ENCODE measurements at regions not wholly inside any gene's neighbourhood (a gene's known extent, or its start where the extent isn't known, plus 50 kb on each side); places are given as distances from the start of the nearest gene placed in this dataset.

DNA sequence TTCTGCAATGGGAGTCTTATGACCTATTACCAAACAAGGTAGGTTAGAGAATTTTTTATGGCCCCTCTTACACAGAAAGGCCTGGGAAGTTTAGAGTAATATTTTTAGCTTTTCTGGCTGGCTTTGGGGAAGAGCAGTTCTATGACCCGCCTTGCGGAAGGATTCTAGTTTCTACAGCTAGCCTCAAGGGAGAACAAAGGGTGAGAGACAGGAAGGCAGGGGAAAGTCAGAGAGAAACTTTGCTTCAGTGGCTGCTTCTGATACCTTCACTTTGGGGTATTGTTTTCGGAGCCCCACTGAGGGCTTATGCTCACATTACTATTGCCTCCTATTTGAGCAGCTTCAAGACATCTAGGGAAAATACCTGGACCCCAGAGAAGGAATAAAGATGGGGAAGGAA lies 80.7 kb upstream of the NUDT4 start:
- Histone ChIP-seq H3K9me3 (no peaks in the 10 kb centered on the region), H3K4me1 (replicated peaks) (no peaks in the 10 kb centered on the region), H3K4me3 (no peak overlapping the region), H3K27me3 (replicated peaks; ENCODE audit: insufficient read depth) (no peaks in the 10 kb centered on the region), H3K36me3 (no peaks in the 10 kb centered on the region), H3K27ac (no peak overlapping the region)
- 84% methylated on average over 3 of the region's 3 CpGs for WGBS
- TF ChIP-seq POLR2AphosphoS5 (IDR thresholded peaks at IDR 0.05) (no peak), POLR2A (IDR thresholded peaks at IDR 0.05) (no peak)
- TF ChIP-seq, protein P1, sequence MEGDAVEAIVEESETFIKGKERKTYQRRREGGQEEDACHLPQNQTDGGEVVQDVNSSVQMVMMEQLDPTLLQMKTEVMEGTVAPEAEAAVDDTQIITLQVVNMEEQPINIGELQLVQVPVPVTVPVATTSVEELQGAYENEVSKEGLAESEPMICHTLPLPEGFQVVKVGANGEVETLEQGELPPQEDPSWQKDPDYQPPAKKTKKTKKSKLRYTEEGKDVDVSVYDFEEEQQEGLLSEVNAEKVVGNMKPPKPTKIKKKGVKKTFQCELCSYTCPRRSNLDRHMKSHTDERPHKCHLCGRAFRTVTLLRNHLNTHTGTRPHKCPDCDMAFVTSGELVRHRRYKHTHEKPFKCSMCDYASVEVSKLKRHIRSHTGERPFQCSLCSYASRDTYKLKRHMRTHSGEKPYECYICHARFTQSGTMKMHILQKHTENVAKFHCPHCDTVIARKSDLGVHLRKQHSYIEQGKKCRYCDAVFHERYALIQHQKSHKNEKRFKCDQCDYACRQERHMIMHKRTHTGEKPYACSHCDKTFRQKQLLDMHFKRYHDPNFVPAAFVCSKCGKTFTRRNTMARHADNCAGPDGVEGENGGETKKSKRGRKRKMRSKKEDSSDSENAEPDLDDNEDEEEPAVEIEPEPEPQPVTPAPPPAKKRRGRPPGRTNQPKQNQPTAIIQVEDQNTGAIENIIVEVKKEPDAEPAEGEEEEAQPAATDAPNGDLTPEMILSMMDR (IDR thresholded peaks at IDR 0.05) = no peak
- no peak for DNase-seq (ENCODE audit: low spot score)
- intact Hi-C loops (cut with DNase I) = no loop called here

DNA sequence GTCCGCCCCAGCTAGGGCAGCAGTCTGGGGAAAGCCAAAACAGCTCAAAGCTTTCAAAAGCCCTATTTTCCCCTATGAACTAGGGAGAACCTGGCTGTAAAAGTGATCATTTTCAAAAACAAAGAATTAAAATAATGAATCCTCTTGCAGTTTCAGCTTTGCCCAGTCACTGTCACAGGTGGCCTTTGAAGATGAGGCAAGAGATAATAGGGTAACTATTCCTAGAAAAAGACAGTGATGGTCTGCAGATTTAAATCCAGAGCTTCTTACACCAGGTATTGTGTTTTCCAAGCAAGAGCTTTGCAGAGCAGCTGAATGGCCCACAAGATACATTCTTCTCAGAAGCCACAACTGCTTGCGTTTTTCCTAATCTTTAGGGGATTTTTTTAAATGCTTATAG lies 80.2 kb upstream of the NUDT4 start:
- H3K4me3 ChIP-seq = no peak overlapping the region
- no peaks in the 10 kb centered on the region for H3K9me3 ChIP-seq
- no peak for DNase-seq (ENCODE audit: low spot score)
- no peaks in the 10 kb centered on the region for H3K27me3 ChIP-seq (replicated peaks; ENCODE audit: insufficient read depth)
- no peaks in the 10 kb centered on the region for H3K4me1 ChIP-seq (replicated peaks)
- intact Hi-C loops (cut with DNase I) = no loop called here
- H3K27ac ChIP-seq = no peak overlapping the region
- TF ChIP-seq POLR2A (IDR thresholded peaks at IDR 0.05) = no peak
- TF ChIP-seq, protein P1 (IDR thresholded peaks at IDR 0.05) = no peak
- no peak for TF ChIP-seq POLR2AphosphoS5 (IDR thresholded peaks at IDR 0.05)
- 90% methylated on average over 2 of the region's 2 CpGs for WGBS
- H3K36me3 ChIP-seq = no peaks in the 10 kb centered on the region

DNA sequence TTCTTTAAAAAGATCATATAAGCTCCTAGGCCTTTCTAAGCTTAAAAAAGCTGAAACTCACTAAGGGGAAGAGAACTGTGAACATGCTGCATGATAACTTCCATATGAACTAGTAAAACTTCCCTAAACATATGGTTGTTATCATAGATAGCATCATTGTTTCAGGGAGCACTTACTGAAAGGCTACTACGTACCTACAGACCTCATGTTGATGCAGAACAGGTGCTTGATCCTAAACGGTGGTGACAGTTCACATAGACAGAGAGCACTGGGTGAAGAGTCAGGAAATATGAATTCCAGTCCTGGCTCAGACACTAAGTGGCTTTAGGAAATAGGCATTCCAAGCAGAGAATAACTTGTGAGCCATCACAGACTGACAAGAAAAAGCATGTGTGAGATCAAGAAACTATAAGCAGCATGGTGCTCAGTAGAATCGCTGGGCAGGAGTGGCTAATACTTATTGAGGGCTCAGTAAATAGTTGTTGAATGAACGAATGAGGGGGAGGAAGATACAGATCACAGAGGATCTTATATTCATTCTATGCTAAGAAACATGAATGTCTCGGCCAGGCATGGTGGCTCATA lies 78.4 kb upstream of the NUDT4 start:
- no peaks in the 10 kb centered on the region for H3K36me3 ChIP-seq
- no peak overlapping the region for H3K4me3 ChIP-seq
- no peaks in the 10 kb centered on the region for H3K27me3 ChIP-seq (replicated peaks; ENCODE audit: insufficient read depth)
- H3K27ac ChIP-seq = no peak overlapping the region
- H3K4me1 ChIP-seq (replicated peaks) = no peaks in the 10 kb centered on the region
- intact Hi-C loops (cut with DNase I) = no loop called here
- WGBS = 76% methylated on average over 5 of the region's 5 CpGs
- TF ChIP-seq POLR2A (IDR thresholded peaks at IDR 0.05) (no peak), POLR2AphosphoS5 (IDR thresholded peaks at IDR 0.05) (no peak)
- TF ChIP-seq, protein P1 (IDR thresholded peaks at IDR 0.05) = no peak
- DNase-seq (ENCODE audit: low spot score) = no peak
- H3K9me3 ChIP-seq = no peaks in the 10 kb centered on the region

DNA sequence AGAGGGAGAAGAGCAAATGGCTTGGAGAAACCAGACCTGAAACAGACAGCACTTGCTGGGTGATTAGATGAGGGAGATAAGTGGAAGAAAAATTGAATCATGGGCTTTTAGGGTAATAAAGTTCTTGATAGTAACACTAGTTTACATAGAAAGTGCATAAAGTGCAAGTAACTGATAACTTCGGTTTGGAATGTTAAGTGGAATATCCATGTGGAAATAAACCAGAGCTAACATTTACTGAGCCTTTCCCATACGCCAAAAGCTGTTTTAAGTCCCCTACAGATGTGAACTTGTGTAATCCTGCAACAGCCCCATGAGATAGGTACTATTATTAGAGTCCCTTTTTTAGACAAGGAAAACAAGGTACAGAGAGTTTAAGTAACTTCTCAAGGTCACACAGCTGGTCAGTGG lies 77.1 kb upstream of the NUDT4 start:
- TF ChIP-seq, protein P1 (IDR thresholded peaks at IDR 0.05) = no peak
- no peak for TF ChIP-seq POLR2AphosphoS5 (IDR thresholded peaks at IDR 0.05)
- no peak for TF ChIP-seq POLR2A (IDR thresholded peaks at IDR 0.05)
- H3K4me1 ChIP-seq (replicated peaks) = no peaks in the 10 kb centered on the region
- H3K4me3 ChIP-seq = no peak overlapping the region
- DNase-seq (ENCODE audit: low spot score) = no peak
- no peaks in the 10 kb centered on the region for H3K9me3 ChIP-seq
- intact Hi-C loops (cut with DNase I) = no loop called here
- H3K27ac ChIP-seq = no peak overlapping the region
- no peaks in the 10 kb centered on the region for H3K36me3 ChIP-seq
- 55% methylated on average over 2 of the region's 2 CpGs for WGBS
- no peaks in the 10 kb centered on the region for H3K27me3 ChIP-seq (replicated peaks; ENCODE audit: insufficient read depth)
